ENCODE measurements at regions not wholly inside any gene's neighbourhood (a gene's known extent, or its start where the extent isn't known, plus 50 kb on each side); places are given as distances from the start of the nearest gene placed in this dataset.

GRCh38 chr21:24115141-24115540 lies 1492.1 kb downstream of the MRPL39 start:
- TF ChIP-seq CTCF (IDR thresholded peaks at IDR 0.05) = no peak
- no peak for TF ChIP-seq POLR2AphosphoS5 (IDR thresholded peaks at IDR 0.05; ENCODE audit: insufficient read depth in 1 of 2, low read depth in 1 of 2)

Data from vagina (tissue), 2 donors.